ENCODE measurements at regions not wholly inside any gene's neighbourhood (a gene's known extent, or its start where the extent isn't known, plus 50 kb on each side); places are given as distances from the start of the nearest gene placed in this dataset.

DNA sequence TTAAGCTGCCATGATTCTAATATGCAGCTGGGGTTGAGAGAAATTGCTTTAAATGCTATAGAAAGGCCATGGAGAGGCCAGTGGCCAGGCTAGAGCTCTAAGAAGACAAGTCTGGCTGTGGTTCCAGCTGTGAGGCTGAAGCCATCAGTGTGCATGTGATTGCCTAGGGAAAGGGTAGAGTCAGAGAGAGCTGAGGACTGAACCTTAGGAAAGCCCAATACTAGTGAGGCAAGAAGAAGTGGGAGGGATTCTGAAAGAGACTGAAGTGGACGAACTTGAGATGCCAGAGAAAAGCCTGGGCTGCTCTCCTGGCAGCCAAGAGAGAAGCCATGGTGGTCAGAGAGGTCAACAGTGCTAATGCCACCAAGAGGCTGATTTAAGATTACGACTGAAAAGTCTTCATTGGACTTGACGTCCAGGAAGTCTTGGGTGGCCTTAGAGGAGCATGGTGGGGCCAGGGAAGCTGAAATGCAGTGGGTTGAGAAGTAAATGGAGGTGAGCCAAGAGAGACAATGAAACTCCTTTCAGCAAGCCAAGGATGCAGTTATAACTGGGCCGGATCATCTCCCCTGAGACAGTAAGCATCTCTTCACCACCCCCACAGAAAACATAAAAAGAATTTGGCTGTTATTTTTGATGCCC, 133.2 kb downstream of the TMEM174 start:
- Mint-ChIP-seq H3K36me3 (ENCODE audit: low read depth, unreplicated experiment) (no peaks in the 10 kb centered on the region), H3K27ac (ENCODE audit: unreplicated experiment) (no peak overlapping the region), H3K9me3 (ENCODE audit: unreplicated experiment) (no peaks in the 10 kb centered on the region), H3K27me3 (ENCODE audit: unreplicated experiment) (peaks cover 35% of the 10 kb centered on the region), H3K4me3 (ENCODE audit: unreplicated experiment) (no peak overlapping the region), H3K4me1 (ENCODE audit: unreplicated experiment) (peaks cover under 1% of the 10 kb centered on the region)
- no peak for DNase-seq (ENCODE audit: low spot score)
- no peak for TF ChIP-seq CTCF (IDR thresholded peaks at IDR 0.05; ENCODE audit: unreplicated experiment)

- H3K36me3 Mint-ChIP-seq (ENCODE audit: low read depth, unreplicated experiment), result no peaks in the 10 kb centered on the region
- no peak for DNase-seq (ENCODE audit: low spot score)
- H3K27ac Mint-ChIP-seq (ENCODE audit: unreplicated experiment), result no peak overlapping the region
- H3K4me1 Mint-ChIP-seq (ENCODE audit: unreplicated experiment), result peaks cover 2% of the 10 kb centered on the region
- H3K27me3 Mint-ChIP-seq (ENCODE audit: unreplicated experiment), result peaks cover 40% of the 10 kb centered on the region
- no peak for TF ChIP-seq CTCF (IDR thresholded peaks at IDR 0.05; ENCODE audit: unreplicated experiment)
- H3K9me3 Mint-ChIP-seq (ENCODE audit: unreplicated experiment), result no peaks in the 10 kb centered on the region
- no peak overlapping the region for H3K4me3 Mint-ChIP-seq (ENCODE audit: unreplicated experiment)
Measured at GRCh38 chr5:73305386-73305785, 132.4 kb downstream of the TMEM174 start.

GRCh38 chr5:73304381-73304780, 131.4 kb downstream of the TMEM174 start:
- no peak for TF ChIP-seq CTCF (IDR thresholded peaks at IDR 0.05; ENCODE audit: unreplicated experiment)
- H3K27me3 Mint-ChIP-seq (ENCODE audit: unreplicated experiment), result peaks cover 44% of the 10 kb centered on the region
- DNase-seq (ENCODE audit: low spot score), result no peak
- no peak overlapping the region for H3K27ac Mint-ChIP-seq (ENCODE audit: unreplicated experiment)
- peaks cover 10% of the 10 kb centered on the region for H3K4me1 Mint-ChIP-seq (ENCODE audit: unreplicated experiment)
- no peaks in the 10 kb centered on the region for H3K36me3 Mint-ChIP-seq (ENCODE audit: low read depth, unreplicated experiment)
- H3K9me3 Mint-ChIP-seq (ENCODE audit: unreplicated experiment), result no peaks in the 10 kb centered on the region
- H3K4me3 Mint-ChIP-seq (ENCODE audit: unreplicated experiment), result no peak overlapping the region

GRCh38 chr5:73303148-73304079, 130.4 kb downstream of the TMEM174 start:
- peak; percentile 61 for DNase-seq (ENCODE audit: low spot score)
- H3K27ac Mint-ChIP-seq (ENCODE audit: unreplicated experiment), result no peak overlapping the region
- H3K9me3 Mint-ChIP-seq (ENCODE audit: unreplicated experiment), result no peaks in the 10 kb centered on the region
- no peaks in the 10 kb centered on the region for H3K36me3 Mint-ChIP-seq (ENCODE audit: low read depth, unreplicated experiment)
- peak overlapping the region; percentile 8 for H3K4me3 Mint-ChIP-seq (ENCODE audit: unreplicated experiment)
- peaks cover 52% of the 10 kb centered on the region for H3K27me3 Mint-ChIP-seq (ENCODE audit: unreplicated experiment)
- H3K4me1 Mint-ChIP-seq (ENCODE audit: unreplicated experiment), result peaks cover 16% of the 10 kb centered on the region
- peak; percentile 33 for TF ChIP-seq CTCF (IDR thresholded peaks at IDR 0.05; ENCODE audit: unreplicated experiment)

DNA sequence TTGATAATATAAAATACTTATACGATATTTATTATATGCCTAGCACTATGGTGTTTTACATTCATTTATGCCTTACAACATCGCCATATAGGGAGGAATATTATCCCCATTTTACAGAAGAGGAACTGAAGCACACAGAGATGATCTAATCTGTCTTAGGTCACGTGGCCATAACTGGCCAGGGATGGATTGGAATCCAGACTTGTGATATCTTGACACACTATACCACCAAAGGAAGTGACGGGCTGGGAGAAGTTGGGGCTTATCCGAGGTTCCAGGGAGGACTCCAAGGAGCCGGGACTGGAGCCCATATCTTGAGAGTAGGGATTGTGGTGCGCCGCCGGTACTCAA, 129.8 kb downstream of the TMEM174 start:
- TF ChIP-seq CTCF (IDR thresholded peaks at IDR 0.05; ENCODE audit: unreplicated experiment), result no peak
- peak overlapping the region; percentile 19 for H3K27ac Mint-ChIP-seq (ENCODE audit: unreplicated experiment)
- H3K9me3 Mint-ChIP-seq (ENCODE audit: unreplicated experiment), result no peaks in the 10 kb centered on the region
- no peaks in the 10 kb centered on the region for H3K36me3 Mint-ChIP-seq (ENCODE audit: low read depth, unreplicated experiment)
- H3K27me3 Mint-ChIP-seq (ENCODE audit: unreplicated experiment), result peaks cover 52% of the 10 kb centered on the region
- H3K4me3 Mint-ChIP-seq (ENCODE audit: unreplicated experiment), result peak overlapping the region; percentile 48
- peaks cover 16% of the 10 kb centered on the region for H3K4me1 Mint-ChIP-seq (ENCODE audit: unreplicated experiment)
- no peak for DNase-seq (ENCODE audit: low spot score)

Measured in endothelial cell (in vitro differentiated cells).